ENCODE measurements at regions not wholly inside any gene's neighbourhood (a gene's known extent, or its start where the extent isn't known, plus 50 kb on each side); places are given as distances from the start of the nearest gene placed in this dataset.
"Not testable (repeated sequence)": the region's sequence is repeated elsewhere in the genome, so short reads cannot be mapped to it uniquely, and the experiment has no call there.

GRCh38 chr12:92394895-92395294 lies 249.2 kb upstream of the BTG1 start:
- DNase-seq (ENCODE audit: low read depth) = no peak

GRCh38 chr12:92393504-92393903 lies 247.9 kb upstream of the BTG1 start:
- no peak for DNase-seq (ENCODE audit: low read depth)

GRCh38 chr12:92391726-92392125 lies 246.1 kb upstream of the BTG1 start:
- DNase-seq (ENCODE audit: low read depth) = not testable (repeated sequence)

- no peak for DNase-seq (ENCODE audit: low read depth)
Measured at GRCh38 chr12:92389466-92389865, 243.8 kb upstream of the BTG1 start.

GRCh38 chr12:92385296-92385695 lies 239.7 kb upstream of the BTG1 start:
- no peak for DNase-seq (ENCODE audit: low read depth)

- no peak for DNase-seq (ENCODE audit: low read depth)
Measured at GRCh38 chr12:92384571-92384970, 238.9 kb upstream of the BTG1 start.

- DNase-seq (ENCODE audit: low read depth) = no peak
Measured at GRCh38 chr12:92382383-92382878, 236.8 kb upstream of the BTG1 start.

- DNase-seq (ENCODE audit: low read depth) = no peak
Measured at GRCh38 chr12:92381856-92382255, 236.2 kb upstream of the BTG1 start.

- DNase-seq (ENCODE audit: low read depth) = no peak
Measured at GRCh38 chr12:92378682-92379479, 233.2 kb upstream of the BTG1 start.

GRCh38 chr12:92375504-92375903 lies 229.9 kb upstream of the BTG1 start:
- not testable (repeated sequence) for DNase-seq (ENCODE audit: low read depth)

- no peak for DNase-seq (ENCODE audit: low read depth)
Measured at GRCh38 chr12:92370828-92371227, 225.2 kb upstream of the BTG1 start.

GRCh38 chr12:92369636-92370035 lies 224.0 kb upstream of the BTG1 start:
- no peak for DNase-seq (ENCODE audit: low read depth)

- DNase-seq (ENCODE audit: low read depth) = no peak
Measured at GRCh38 chr12:92369056-92369455, 223.4 kb upstream of the BTG1 start.

GRCh38 chr12:92365836-92366235 lies 220.2 kb upstream of the BTG1 start:
- no peak for DNase-seq (ENCODE audit: low read depth)

GRCh38 chr12:92365333-92365732 lies 219.7 kb upstream of the BTG1 start:
- DNase-seq (ENCODE audit: low read depth) = no peak

- DNase-seq (ENCODE audit: low read depth) = peak; percentile 12
Measured at GRCh38 chr12:92363295-92364146, 217.9 kb upstream of the BTG1 start.

GRCh38 chr12:92362785-92363184 lies 217.1 kb upstream of the BTG1 start:
- no peak for DNase-seq (ENCODE audit: low read depth)

GRCh38 chr12:92362126-92362525 lies 216.5 kb upstream of the BTG1 start:
- no peak for DNase-seq (ENCODE audit: low read depth)

GRCh38 chr12:92360543-92360942 lies 214.9 kb upstream of the BTG1 start:
- no peak for DNase-seq (ENCODE audit: low read depth)

GRCh38 chr12:92359581-92360209 lies 214.0 kb upstream of the BTG1 start:
- DNase-seq (ENCODE audit: low read depth) = no peak

- DNase-seq (ENCODE audit: low read depth) = no peak
Measured at GRCh38 chr12:92357584-92358261, 212.1 kb upstream of the BTG1 start.

- no peak for DNase-seq (ENCODE audit: low read depth)
Measured at GRCh38 chr12:92356425-92356824, 210.8 kb upstream of the BTG1 start.

Measured in activated T-cell treated with anti-CD3 and anti-CD28 coated beads for 48 hours (primary cell).